ENCODE measurements at regions not wholly inside any gene's neighbourhood (a gene's known extent, or its start where the extent isn't known, plus 50 kb on each side); places are given as distances from the start of the nearest gene placed in this dataset.

DNA sequence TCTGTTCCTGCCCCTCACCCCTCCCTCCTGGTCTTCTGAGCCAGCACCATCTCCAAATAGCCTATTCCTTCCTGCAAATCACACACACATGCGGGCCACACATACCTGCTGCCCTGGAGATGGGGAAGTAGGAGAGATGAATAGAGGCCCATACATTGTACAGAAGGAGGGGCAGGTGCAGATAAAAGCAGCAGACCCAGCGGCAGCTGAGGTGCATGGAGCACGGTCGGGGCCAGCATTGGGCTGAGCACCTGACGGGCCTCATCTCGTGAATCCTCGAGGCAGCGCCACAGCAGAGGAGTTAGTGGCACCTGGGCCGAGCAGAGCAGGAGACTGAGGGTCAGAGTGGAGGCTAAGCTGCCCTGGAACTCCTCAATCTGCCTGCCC, 941.8 kb downstream of the BRD1 start:
- no peak for TF ChIP-seq CTCF (conservative IDR thresholded peaks at IDR 0.05; ENCODE audit: low read depth, low read length)
- TF ChIP-seq EZH2 (IDR thresholded peaks at IDR 0.05; ENCODE audit: low read length, unreplicated experiment): no peak
- TF ChIP-seq EZH2phosphoT487 (IDR thresholded peaks at IDR 0.05; ENCODE audit: borderline replicate concordance, low read length): no peak

Data from PC-3 (cell line).